Activated naive CD8-positive, alpha-beta T cell treated with anti-CD3 and anti-CD28 coated beads for 36 hours (primary cell): ENCODE measurements at regions not wholly inside any gene's neighbourhood (a gene's known extent, or its start where the extent isn't known, plus 50 kb on each side); places are given as distances from the start of the nearest gene placed in this dataset.

Experiments used
- DNase-seq: peaks from one replicate; pipeline ENCODE4 v3.0.0; 2021
- H3K27ac Mint-ChIP-seq: one replicate; pipeline ENCODE4 v1.8.0; 2022; ENCODE audit warnings: mild to moderate bottlenecking, moderate library complexity, mixed read lengths
- H3K27me3 Mint-ChIP-seq: one replicate; pipeline ENCODE4 v1.8.0; 2022; ENCODE audit warnings: mild to moderate bottlenecking, mixed read lengths
- H3K36me3 Mint-ChIP-seq: one replicate; pipeline ENCODE4 v1.8.0; 2021; ENCODE audit warnings: mild to moderate bottlenecking, mixed read lengths
- H3K4me1 Mint-ChIP-seq: one replicate; pipeline ENCODE4 v1.8.0; 2021; ENCODE audit warnings: mixed read lengths
- H3K4me3 Mint-ChIP-seq: one replicate; pipeline ENCODE4 v1.8.0; 2022; ENCODE audit warnings: mild to moderate bottlenecking, moderate library complexity, mixed read lengths
- H3K9me3 Mint-ChIP-seq: one replicate; pipeline ENCODE4 v1.8.0; 2022; ENCODE audit warnings: mixed read lengths

- DNase-seq = no peak
- Mint-ChIP-seq H3K27ac (no peak overlapping the region), H3K4me3 (no peak overlapping the region), H3K9me3 (no peaks in the 10 kb centered on the region), H3K36me3 (no peaks in the 10 kb centered on the region), H3K27me3 (peaks cover 9% of the 10 kb centered on the region), H3K4me1 (no peaks in the 10 kb centered on the region)
These were observed 107.7 kb downstream of the SNX19 start for GRCh38 chr11:130808541-130808940.

GRCh38 chr11:130813196-130813595, 103.1 kb downstream of the SNX19 start:
- Mint-ChIP-seq H3K4me3 (no peak overlapping the region), H3K27me3 (peaks cover 10% of the 10 kb centered on the region), H3K27ac (no peak overlapping the region)

GRCh38 chr11:130813638-130814037, 102.6 kb downstream of the SNX19 start:
- H3K27me3 Mint-ChIP-seq = peaks cover 10% of the 10 kb centered on the region
- H3K4me3 Mint-ChIP-seq = no peak overlapping the region
- DNase-seq = no peak
- H3K27ac Mint-ChIP-seq = no peak overlapping the region
- no peaks in the 10 kb centered on the region for H3K9me3 Mint-ChIP-seq
- no peaks in the 10 kb centered on the region for H3K36me3 Mint-ChIP-seq
- no peaks in the 10 kb centered on the region for H3K4me1 Mint-ChIP-seq

More at GRCh38 chr11:130813196-130813595, 103.1 kb downstream of the SNX19 start:
- no peak for DNase-seq
- H3K9me3 Mint-ChIP-seq = no peaks in the 10 kb centered on the region
- H3K36me3 Mint-ChIP-seq = no peaks in the 10 kb centered on the region
- H3K4me1 Mint-ChIP-seq = no peaks in the 10 kb centered on the region

GRCh38 chr11:130814440-130815096, 101.7 kb downstream of the SNX19 start:
- Mint-ChIP-seq H3K9me3 (no peaks in the 10 kb centered on the region), H3K27me3 (peaks cover 10% of the 10 kb centered on the region), H3K36me3 (no peaks in the 10 kb centered on the region), H3K4me1 (no peaks in the 10 kb centered on the region), H3K4me3 (no peak overlapping the region), H3K27ac (no peak overlapping the region)
- no peak for DNase-seq

GRCh38 chr11:130815097-130815802, 101.0 kb downstream of the SNX19 start:
- Mint-ChIP-seq H3K4me3 (no peak overlapping the region), H3K27me3 (peaks cover 10% of the 10 kb centered on the region), H3K27ac (no peak overlapping the region), H3K9me3 (no peaks in the 10 kb centered on the region), H3K36me3 (no peaks in the 10 kb centered on the region), H3K4me1 (no peaks in the 10 kb centered on the region)
- DNase-seq = no peak

GRCh38 chr11:130815956-130816355, 100.3 kb downstream of the SNX19 start:
- no peaks in the 10 kb centered on the region for H3K36me3 Mint-ChIP-seq
- H3K27ac Mint-ChIP-seq = no peak overlapping the region
- DNase-seq = no peak
- peaks cover 10% of the 10 kb centered on the region for H3K27me3 Mint-ChIP-seq
- no peaks in the 10 kb centered on the region for H3K9me3 Mint-ChIP-seq
- no peaks in the 10 kb centered on the region for H3K4me1 Mint-ChIP-seq
- H3K4me3 Mint-ChIP-seq = no peak overlapping the region

- Mint-ChIP-seq H3K36me3 (no peaks in the 10 kb centered on the region), H3K4me1 (no peaks in the 10 kb centered on the region), H3K27me3 (peaks cover 10% of the 10 kb centered on the region), H3K4me3 (no peak overlapping the region), H3K27ac (no peak overlapping the region), H3K9me3 (no peaks in the 10 kb centered on the region)
- DNase-seq = no peak
These were observed 99.5 kb downstream of the SNX19 start for GRCh38 chr11:130816546-130817329.

GRCh38 chr11:130817330-130817944, 98.8 kb downstream of the SNX19 start:
- H3K4me3 Mint-ChIP-seq = no peak overlapping the region
- H3K27ac Mint-ChIP-seq = no peak overlapping the region
- H3K36me3 Mint-ChIP-seq = no peaks in the 10 kb centered on the region
- no peak for DNase-seq
- no peaks in the 10 kb centered on the region for H3K4me1 Mint-ChIP-seq
- H3K9me3 Mint-ChIP-seq = no peaks in the 10 kb centered on the region
- H3K27me3 Mint-ChIP-seq = peaks cover 10% of the 10 kb centered on the region

- H3K27ac Mint-ChIP-seq = no peak overlapping the region
- H3K9me3 Mint-ChIP-seq = no peaks in the 10 kb centered on the region
- no peak for DNase-seq
- H3K4me1 Mint-ChIP-seq = no peaks in the 10 kb centered on the region
- H3K36me3 Mint-ChIP-seq = no peaks in the 10 kb centered on the region
- H3K4me3 Mint-ChIP-seq = no peak overlapping the region
- H3K27me3 Mint-ChIP-seq = no peaks in the 10 kb centered on the region
These were observed 96.7 kb downstream of the SNX19 start for GRCh38 chr11:130819625-130820024.
